ENCODE measurements at regions not wholly inside any gene's neighbourhood (a gene's known extent, or its start where the extent isn't known, plus 50 kb on each side); places are given as distances from the start of the nearest gene placed in this dataset.

GRCh38 chr11:116510166-116510565 lies 262.6 kb downstream of the BUD13 start:
- TF ChIP-seq CTCF (conservative IDR thresholded peaks at IDR 0.05; ENCODE audit: control insufficient read depth, insufficient read depth, low read depth, low read length), result no peak
- H3K4me3 ChIP-seq (ENCODE audit: control insufficient read depth, low read depth, low read length), result no peak overlapping the region
- DNase-seq (ENCODE audit: low read depth), result no peak

DNA sequence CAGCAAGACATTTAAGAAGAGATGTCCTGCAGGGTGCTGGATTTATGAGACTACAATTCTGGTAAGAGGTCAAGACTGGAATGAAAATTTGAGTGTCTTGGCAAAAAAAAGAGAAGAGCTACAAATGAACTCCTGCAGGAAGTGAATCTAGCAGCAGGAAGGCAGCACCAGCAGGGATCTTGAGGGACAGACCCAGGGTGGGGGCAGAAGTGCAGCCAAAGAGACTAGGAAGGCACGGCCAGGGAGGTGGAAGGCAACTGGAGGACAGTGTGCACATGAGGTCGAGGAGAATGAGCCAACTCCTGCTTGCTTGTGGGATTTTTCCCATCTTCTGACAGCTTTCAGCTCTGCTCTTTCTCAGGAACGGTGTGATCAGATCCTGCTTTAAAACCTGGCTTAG lies 263.2 kb downstream of the BUD13 start:
- no peak for TF ChIP-seq CTCF (conservative IDR thresholded peaks at IDR 0.05; ENCODE audit: control insufficient read depth, insufficient read depth, low read depth, low read length)
- DNase-seq (ENCODE audit: low read depth), result no peak
- H3K4me3 ChIP-seq (ENCODE audit: control insufficient read depth, low read depth, low read length), result no peak overlapping the region

- no peak for DNase-seq (ENCODE audit: low read depth)
- no peak for TF ChIP-seq CTCF (conservative IDR thresholded peaks at IDR 0.05; ENCODE audit: control insufficient read depth, insufficient read depth, low read depth, low read length)
- H3K4me3 ChIP-seq (ENCODE audit: control insufficient read depth, low read depth, low read length), result no peak overlapping the region
Measured at GRCh38 chr11:116507849-116508695, 264.7 kb downstream of the BUD13 start.

GRCh38 chr11:116507016-116507415 lies 265.8 kb downstream of the BUD13 start:
- no peak overlapping the region for H3K4me3 ChIP-seq (ENCODE audit: control insufficient read depth, low read depth, low read length)
- no peak for TF ChIP-seq CTCF (conservative IDR thresholded peaks at IDR 0.05; ENCODE audit: control insufficient read depth, insufficient read depth, low read depth, low read length)
- no peak for DNase-seq (ENCODE audit: low read depth)

- no peak for TF ChIP-seq CTCF (conservative IDR thresholded peaks at IDR 0.05; ENCODE audit: control insufficient read depth, insufficient read depth, low read depth, low read length)
- no peak overlapping the region for H3K4me3 ChIP-seq (ENCODE audit: control insufficient read depth, low read depth, low read length)
- DNase-seq (ENCODE audit: low read depth), result no peak
Measured at GRCh38 chr11:116506263-116506825, 266.4 kb downstream of the BUD13 start.

DNA sequence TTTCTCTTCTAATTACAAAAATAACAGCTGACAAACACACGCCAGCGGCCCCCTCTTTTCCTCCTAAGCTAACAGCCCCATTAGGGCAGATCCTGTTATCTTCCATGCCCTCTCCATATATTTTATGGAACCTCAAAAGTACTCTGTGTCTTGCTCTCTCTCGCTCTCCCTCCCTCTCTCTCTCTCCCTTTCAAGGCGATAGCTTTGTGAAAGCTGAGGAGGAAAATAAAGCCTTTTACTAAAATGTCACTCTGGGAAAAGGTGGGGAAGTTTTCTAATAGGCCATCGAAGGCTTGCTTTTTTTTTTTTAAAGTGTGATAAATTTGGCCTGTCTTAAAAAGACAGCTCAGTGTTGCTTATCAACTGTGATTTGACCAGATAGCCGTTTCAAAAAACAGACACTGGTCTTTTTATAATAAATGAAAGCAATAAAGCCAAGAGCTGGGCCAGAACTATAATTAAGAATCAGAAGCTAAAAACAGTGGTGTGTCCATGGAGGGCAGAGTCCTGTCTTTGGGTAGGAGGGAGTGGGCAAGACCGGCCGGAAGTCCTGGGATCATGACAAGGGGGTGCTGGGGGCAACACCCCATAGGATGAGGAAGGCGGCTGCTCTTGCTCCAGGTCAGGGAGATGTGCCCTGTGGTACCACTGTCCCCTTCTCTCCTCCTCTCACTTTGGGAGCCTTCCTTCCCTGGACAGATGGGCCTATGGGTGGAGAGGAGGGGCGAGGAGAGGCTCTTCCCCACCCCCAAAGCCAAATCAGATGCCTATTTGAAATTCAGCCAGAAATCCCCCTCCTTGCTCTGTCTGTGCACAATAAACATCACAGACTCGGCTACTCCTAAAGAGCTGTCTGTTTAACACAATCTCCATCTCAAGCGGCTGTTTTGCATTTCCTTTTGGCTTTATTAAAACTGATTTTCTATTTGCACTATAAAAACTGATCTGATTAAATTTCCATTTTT lies 267.2 kb downstream of the BUD13 start:
- TF ChIP-seq CTCF (conservative IDR thresholded peaks at IDR 0.05; ENCODE audit: control insufficient read depth, insufficient read depth, low read depth, low read length), result no peak
- no peak for DNase-seq (ENCODE audit: low read depth)
- H3K4me3 ChIP-seq (ENCODE audit: control insufficient read depth, low read depth, low read length), result no peak overlapping the region

Measured in fibroblast of mammary gland (primary cell).